Small intestine (tissue), 7 donors: ENCODE measurements at regions not wholly inside any gene's neighbourhood (a gene's known extent, or its start where the extent isn't known, plus 50 kb on each side); places are given as distances from the start of the nearest gene placed in this dataset.

Experiments used
- DNase-seq, 2 donors: peaks; one replicate each; pipeline versions ENCODE4 v3.0.0 to v3.0.0-alpha.2; 2013
- FAIRE-seq: peaks from 2 replicates; lab custom pipeline; 2012; peaks lifted over from hg19 to GRCh38; lab: Jason Lieb, UNC
- H3K27ac ChIP-seq, 3 donors: one replicate each; pipeline ENCODE4 v1.5.1; 2013; ENCODE audit warnings: low read length in 2 of 3, mild to moderate bottlenecking in 2 of 3, control low read depth in 1 of 3, inconsistent platforms in 1 of 3, low read depth in 1 of 3, moderate library complexity in 1 of 3
- H3K27me3 ChIP-seq, 3 donors: one replicate each; pipeline ENCODE4 v1.6.1; 2013; ENCODE audit warnings: low read length in 3 of 3, inconsistent platforms in 1 of 3; ENCODE audit not compliant: control insufficient read depth in 3 of 3, insufficient read depth in 3 of 3
- H3K36me3 ChIP-seq, 3 donors: one replicate each; pipeline ENCODE4 v1.6.1; 2013; ENCODE audit warnings: low read length in 3 of 3, inconsistent platforms in 1 of 3, low read depth in 1 of 3, mild to moderate bottlenecking in 1 of 3, moderate library complexity in 1 of 3; ENCODE audit not compliant: control insufficient read depth in 3 of 3, insufficient read depth in 2 of 3
- H3K4me1 ChIP-seq, 3 donors: one replicate each; pipeline ENCODE4 v1.6.1; 2013; ENCODE audit warnings: low read length in 2 of 3, inconsistent platforms in 1 of 3, low read depth in 1 of 3, mild to moderate bottlenecking in 1 of 3, moderate library complexity in 1 of 3; ENCODE audit not compliant: control insufficient read depth in 3 of 3, insufficient read depth in 2 of 3
- H3K4me3 ChIP-seq, 3 donors: one replicate each; pipeline ENCODE4 v1.5.1; 2013; ENCODE audit warnings: low read length in 3 of 3, control low read depth in 1 of 3, inconsistent platforms in 1 of 3, low read depth in 1 of 3, mild to moderate bottlenecking in 1 of 3, moderate library complexity in 1 of 3
- H3K9me3 ChIP-seq, 2 donors: one replicate each; pipeline ENCODE4 v1.6.1; 2013; ENCODE audit warnings: low read depth in 1 of 2, low read length in 1 of 2; ENCODE audit not compliant: control insufficient read depth in 2 of 2, insufficient read depth in 1 of 2
- WGBS, 3 donors: extraction: QIAGEN DNeasy Blood & Tissue Kit; methylation state at CpG; one replicate each; pipeline ENCODE4 v1.1.7; 2013; 5-methylcytosine and 5-hydroxymethylcytosine counted together
- donor health status: healthy with polysubstance abuse.
- donor health status: control.
- donor health status: control.
- donor health status: Bipolar disorder and iron deficiency.
- donor health status: healthy.

GRCh38 chr3:5653426-5654143, 466.1 kb downstream of the EDEM1 start:
- Histone ChIP-seq H3K36me3 (no peaks in the 10 kb centered on the region), H3K27me3 (no peaks in the 10 kb centered on the region), H3K4me3 (no peak overlapping the region), H3K27ac (no peak overlapping the region), H3K4me1 (no peaks in the 10 kb centered on the region), H3K9me3 (no peaks in the 10 kb centered on the region)
- no peak for FAIRE-seq
- no peak for DNase-seq
- 45 to 54% (median 54%) methylated on average over 2 of the region's 2 CpGs for WGBS, 3 donors

DNA sequence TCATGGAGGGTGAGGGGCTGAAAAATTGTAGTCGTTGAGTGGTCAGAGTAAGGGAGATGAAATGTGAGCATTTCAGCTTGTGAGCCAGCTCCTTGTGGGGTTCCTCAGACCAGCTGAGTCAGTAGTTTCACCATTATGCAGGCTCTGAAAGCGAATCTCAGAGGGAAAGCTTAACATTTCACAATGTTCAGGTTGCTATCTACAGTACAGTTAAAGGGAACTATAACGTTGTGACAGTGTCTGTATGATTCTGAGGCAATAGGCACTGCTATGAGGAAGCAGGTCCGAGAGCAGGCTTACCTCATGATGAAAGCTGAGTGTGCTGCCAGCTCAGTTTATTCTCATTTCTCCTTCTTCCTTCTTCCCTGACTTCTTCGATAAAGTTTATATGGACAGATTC, 469.6 kb downstream of the EDEM1 start:
- FAIRE-seq, result no peak
- no peak for DNase-seq
- Histone ChIP-seq H3K4me1 (no peaks in the 10 kb centered on the region), H3K27me3 (no peaks in the 10 kb centered on the region), H3K9me3 (peaks cover 0 to 2% of the 10 kb centered on the region in 2 donors), H3K36me3 (no peaks in the 10 kb centered on the region), H3K4me3 (no peak overlapping the region), H3K27ac (no peak overlapping the region)
- 64 to 67% (median 67%) methylated on average over 5 of the region's 5 CpGs for WGBS, 3 donors

- WGBS, 3 donors, result 66 to 83% (median 80%) methylated on average over 1 of the region's 1 CpG
- FAIRE-seq, result no peak
Measured at GRCh38 chr3:5663601-5664000, 476.1 kb downstream of the EDEM1 start.

DNA sequence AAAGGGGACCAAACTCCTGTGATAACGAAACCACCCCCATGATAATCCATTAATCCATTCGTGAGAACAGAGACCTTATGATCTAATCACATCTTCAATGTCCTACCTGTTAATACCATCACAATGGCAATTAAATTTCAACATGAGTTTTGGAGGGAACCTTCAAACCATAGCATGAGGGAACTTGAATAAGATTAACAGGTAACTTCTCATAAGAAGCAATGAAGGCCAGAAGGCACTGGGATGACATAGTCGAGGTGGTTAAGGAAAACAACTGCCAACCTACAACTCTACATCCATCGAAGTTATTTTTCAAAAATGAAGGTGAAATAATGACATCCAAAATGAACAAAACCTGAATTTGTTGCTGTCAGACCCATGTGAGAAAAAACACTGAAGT, 478.9 kb downstream of the EDEM1 start:
- Histone ChIP-seq H3K4me1 (no peaks in the 10 kb centered on the region), H3K36me3 (no peaks in the 10 kb centered on the region), H3K27ac (no peak overlapping the region), H3K27me3 (no peaks in the 10 kb centered on the region), H3K9me3 (peaks cover 1 to 18% of the 10 kb centered on the region in 2 donors), H3K4me3 (no peak overlapping the region)
- 74 to 79% (median 78%) methylated on average over 4 of the region's 4 CpGs for whole genome bisulfite sequencing, 3 donors
- FAIRE-seq (no peak), DNase-seq (no peak)

More at GRCh38 chr3:5663601-5664000, 476.1 kb downstream of the EDEM1 start:
- DNase-seq, result no peak
- Histone ChIP-seq H3K36me3 (no peaks in the 10 kb centered on the region), H3K27me3 (no peaks in the 10 kb centered on the region), H3K27ac (no peak overlapping the region), H3K4me3 (no peak overlapping the region), H3K9me3 (peaks cover 1 to 21% of the 10 kb centered on the region in 2 donors), H3K4me1 (no peaks in the 10 kb centered on the region)

GRCh38 chr3:5673521-5673920, 486.0 kb downstream of the EDEM1 start:
- no peaks in the 10 kb centered on the region for H3K36me3 ChIP-seq
- no peak overlapping the region for H3K4me3 ChIP-seq
- FAIRE-seq (no peak), DNase-seq (no peak)
- no peaks in the 10 kb centered on the region for H3K27me3 ChIP-seq
- no peak overlapping the region for H3K27ac ChIP-seq
- H3K9me3 ChIP-seq, result peaks cover 0 to 2% of the 10 kb centered on the region in 2 donors
- H3K4me1 ChIP-seq, result no peaks in the 10 kb centered on the region
- WGBS, 3 donors, result 79 to 83% (median 82%) methylated on average over 3 of the region's 3 CpGs

DNA sequence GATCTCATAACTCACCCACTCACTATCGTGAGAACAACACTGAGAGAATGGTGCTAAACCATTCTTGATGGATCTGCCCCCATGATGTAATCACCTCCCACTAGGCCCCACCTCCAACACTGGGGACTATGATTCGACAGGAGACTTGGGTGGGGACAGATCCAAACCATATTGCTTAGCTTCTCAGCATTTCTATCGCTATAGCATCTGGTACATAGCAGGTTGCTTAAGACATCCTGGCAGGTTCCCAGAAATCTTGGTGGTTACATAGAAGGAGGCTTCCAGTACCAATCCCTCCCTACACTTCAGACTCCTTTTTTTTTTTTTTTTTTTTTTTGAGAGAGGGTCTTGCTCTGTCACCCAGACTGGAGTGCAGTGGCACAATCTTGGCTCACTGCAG, 487.8 kb downstream of the EDEM1 start:
- FAIRE-seq (no peak), DNase-seq (no peak)
- Histone ChIP-seq H3K27me3 (no peaks in the 10 kb centered on the region), H3K4me3 (no peak overlapping the region), H3K9me3 (peaks cover 0 to 5% of the 10 kb centered on the region in 2 donors), H3K4me1 (no peaks in the 10 kb centered on the region), H3K36me3 (no peaks in the 10 kb centered on the region), H3K27ac (no peak overlapping the region)
- WGBS, 3 donors, result 70 to 80% (median 70%) methylated on average over 3 of the region's 3 CpGs

DNA sequence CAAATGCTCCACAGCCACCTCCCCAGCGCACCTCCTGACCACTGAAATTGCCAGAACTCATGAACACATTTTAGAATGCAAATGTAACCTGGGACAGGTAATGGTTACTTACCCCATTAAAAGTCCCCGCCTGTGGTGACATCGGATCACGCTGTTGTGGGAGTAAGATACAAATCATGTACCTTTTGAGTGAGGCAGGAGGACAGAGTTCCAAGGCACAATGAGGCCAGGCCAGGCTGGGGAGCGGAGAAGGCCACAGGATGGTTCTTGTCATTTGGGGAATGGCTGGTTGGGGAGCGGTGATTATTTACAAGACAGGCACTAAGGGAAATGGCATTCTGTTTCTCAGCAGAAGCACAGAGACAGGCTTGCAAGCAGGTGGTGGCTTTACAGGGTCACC, 490.0 kb downstream of the EDEM1 start:
- H3K4me3 ChIP-seq, result no peak overlapping the region
- H3K27ac ChIP-seq, result no peak overlapping the region
- WGBS, 3 donors, result 78 to 91% (median 90%) methylated on average over 6 of the region's 6 CpGs
- peaks cover 0 to 5% of the 10 kb centered on the region in 2 donors for H3K9me3 ChIP-seq
- H3K36me3 ChIP-seq, result no peaks in the 10 kb centered on the region
- no peaks in the 10 kb centered on the region for H3K4me1 ChIP-seq
- no peaks in the 10 kb centered on the region for H3K27me3 ChIP-seq
- FAIRE-seq (no peak), DNase-seq (no peak)

- Histone ChIP-seq H3K4me3 (no peak overlapping the region), H3K9me3 (peaks cover 0 to 5% of the 10 kb centered on the region in 2 donors), H3K4me1 (no peaks in the 10 kb centered on the region), H3K27me3 (no peaks in the 10 kb centered on the region), H3K36me3 (no peaks in the 10 kb centered on the region), H3K27ac (no peak overlapping the region)
- WGBS, 3 donors, result 88 to 97% (median 94%) methylated on average over 2 of the region's 2 CpGs
- no peak for DNase-seq
- FAIRE-seq, result no peak
Measured at GRCh38 chr3:5678248-5678647, 490.7 kb downstream of the EDEM1 start.

- DNase-seq, result no peak
- H3K27ac ChIP-seq, result no peak overlapping the region
- H3K36me3 ChIP-seq, result no peaks in the 10 kb centered on the region
- no peak for FAIRE-seq
- no peaks in the 10 kb centered on the region for H3K4me1 ChIP-seq
- no peaks in the 10 kb centered on the region for H3K27me3 ChIP-seq
- peaks cover 0 to 5% of the 10 kb centered on the region in 2 donors for H3K9me3 ChIP-seq
- H3K4me3 ChIP-seq, result no peak overlapping the region
- 81 to 87% (median 82%) methylated on average over 5 of the region's 5 CpGs for WGBS, 3 donors
Measured at GRCh38 chr3:5678844-5679243, 491.3 kb downstream of the EDEM1 start.
